T-cell (primary cell): ENCODE measurements at regions not wholly inside any gene's neighbourhood (a gene's known extent, or its start where the extent isn't known, plus 50 kb on each side); places are given as distances from the start of the nearest gene placed in this dataset.
"Not testable (repeated sequence)": the region's sequence is repeated elsewhere in the genome, so short reads cannot be mapped to it uniquely, and the experiment has no call there.

Experiments
- ATAC-seq, 4 experiments: fragments of 200-7000 bp in 3 of 4; fragments of 150-1000 bp in 1 of 4; cut with Tn5 transposase; replicated peaks in 1 of 4; 1 replicate in 3 of 4; 2 replicates in 1 of 4; pipeline ENCODE4 v1.10.0; 2021; ENCODE audit warnings: moderate library complexity in 3 of 4, mild to moderate bottlenecking in 2 of 4, moderate number of reproducible peaks in 1 of 4
- CTCF ChIA-PET, 2 donors: fragments of 300-600 bp; sonication (Branson Sonifier 250); formaldehyde crosslinking; loops; one replicate each; lab custom pipeline; 2022; ENCODE audit warnings: antibody characterized with exemption in 2 of 2; lab: Charles Lee
- POLR2A ChIA-PET, 2 donors: fragments of 300-600 bp; sonication (Branson Sonifier 250); formaldehyde crosslinking; loops; one replicate each; lab custom pipeline; 2022; ENCODE audit warnings: antibody characterized with exemption in 2 of 2; lab: Charles Lee
- DNase-seq, 35 experiments: peaks; one replicate each; pipeline versions ENCODE4 v3.0.0 to v3.0.0-alpha.2; 2013 to 2023
- H3K27ac ChIP-seq: one replicate; pipeline ENCODE4 v1.5.1; 2013; ENCODE audit warnings: low read length
- H3K27me3 ChIP-seq, 2 experiments: replicated peaks in 1 of 2; 1 replicate in 1 of 2; 2 replicates in 1 of 2; pipeline versions ENCODE4 v1.6.1 to v1.7.0; 2013; ENCODE audit warnings: low read length in 1 of 2, mixed read lengths in 1 of 2; ENCODE audit not compliant: control insufficient read depth in 2 of 2, insufficient read depth in 2 of 2; ENCODE audit errors: extremely low read depth in 1 of 2
- H3K36me3 ChIP-seq, 2 donors: 1 replicate in 1 of 2; 2 replicates in 1 of 2; pipeline versions ENCODE4 v1.6.1 to v1.7.0; 2013; ENCODE audit warnings: low read length in 1 of 2; ENCODE audit not compliant: control insufficient read depth in 2 of 2, insufficient read depth in 1 of 2; ENCODE audit errors: extremely low read depth in 1 of 2
- H3K4me1 ChIP-seq, 2 experiments: 1 replicate in 1 of 2; 2 replicates in 1 of 2; pipeline versions ENCODE4 v1.6.1 to v1.7.0; 2013; ENCODE audit warnings: low read length in 2 of 2, mixed read lengths in 1 of 2; ENCODE audit not compliant: insufficient read depth in 2 of 2, control insufficient read depth in 1 of 2; ENCODE audit errors: extremely low read depth in 1 of 2
- H3K4me3 ChIP-seq, 2 donors: 1 replicate in 1 of 2; 2 replicates in 1 of 2; pipeline versions ENCODE4 v1.5.1 to v1.7.0; 2013; ENCODE audit warnings: mild to moderate bottlenecking in 2 of 2, low read length in 1 of 2, moderate library complexity in 1 of 2; ENCODE audit not compliant: control insufficient read depth in 1 of 2; ENCODE audit errors: extremely low read depth in 1 of 2
- H3K9me3 ChIP-seq: 2 replicates; pipeline ENCODE4 v1.7.0; 2013
- H3K27ac Mint-ChIP-seq, 2 donors: one replicate each; pipeline ENCODE4 v1.8.0; 2020 to 2021; ENCODE audit warnings: mild to moderate bottlenecking in 2 of 2, mixed read lengths in 2 of 2
- H3K27me3 Mint-ChIP-seq, 2 donors: one replicate each; pipeline ENCODE4 v1.8.0; 2021 to 2022; ENCODE audit warnings: mixed read lengths in 2 of 2
- H3K36me3 Mint-ChIP-seq: one replicate; pipeline ENCODE4 v1.8.0; 2021; ENCODE audit warnings: mixed read lengths
- H3K4me1 Mint-ChIP-seq, 3 donors: one replicate each; pipeline ENCODE4 v1.8.0; 2020 to 2022; ENCODE audit warnings: mixed read lengths in 3 of 3, mild to moderate bottlenecking in 1 of 3
- H3K4me3 Mint-ChIP-seq, 3 donors: one replicate each; pipeline ENCODE4 v1.8.0; 2020 to 2022; ENCODE audit warnings: mild to moderate bottlenecking in 3 of 3, mixed read lengths in 3 of 3, moderate library complexity in 3 of 3
- H3K9me3 Mint-ChIP-seq, 3 donors: one replicate each; pipeline ENCODE4 v1.8.0; 2020 to 2022; ENCODE audit warnings: mixed read lengths in 3 of 3
- WGBS: methylation state at CpG from one replicate; pipeline ENCODE4 v1.1.5; 2013; ENCODE audit warnings: missing lambda C conversion rate; ENCODE audit not compliant: insufficient coverage; 5-methylcytosine and 5-hydroxymethylcytosine counted together

DNA sequence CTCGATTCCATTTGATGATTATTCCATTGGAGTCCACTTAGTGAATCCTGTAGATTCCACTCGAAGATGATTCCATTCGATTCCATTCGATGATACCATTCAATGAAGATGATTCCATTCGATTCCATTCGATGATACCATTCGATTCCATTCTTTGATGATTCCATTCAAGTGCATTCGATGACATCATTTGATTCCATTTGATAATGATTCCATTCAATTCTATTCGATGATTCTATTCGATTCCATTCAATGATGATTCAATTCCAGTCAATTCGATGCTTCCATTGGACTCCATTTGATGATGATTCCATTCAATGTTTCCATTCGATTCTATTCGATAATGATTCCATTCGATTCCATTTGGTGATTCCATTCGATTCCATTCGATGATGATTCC is 1150.0 kb downstream of the TP53TG3F start:
- H3K36me3 ChIP-seq, DNase-seq, H3K27ac ChIP-seq, H3K9me3 ChIP-seq, H3K4me3 ChIP-seq, H3K27me3 Mint-ChIP-seq, H3K4me3 Mint-ChIP-seq, H3K27ac Mint-ChIP-seq, H3K27me3 ChIP-seq, POLR2A ChIA-PET, H3K4me1 Mint-ChIP-seq, ATAC-seq, H3K4me1 ChIP-seq, CTCF ChIA-PET: not testable (repeated sequence)
- H3K36me3 Mint-ChIP-seq, result peaks cover 18% of the 10 kb centered on the region
- WGBS, result 80% methylated on average over 16 of the region's 16 CpGs
- peaks cover 34 to 72% (median 71%) of the 10 kb centered on the region in 3 donors for H3K9me3 Mint-ChIP-seq
